ENCODE measurements at regions not wholly inside any gene's neighbourhood (a gene's known extent, or its start where the extent isn't known, plus 50 kb on each side); places are given as distances from the start of the nearest gene placed in this dataset.

DNA sequence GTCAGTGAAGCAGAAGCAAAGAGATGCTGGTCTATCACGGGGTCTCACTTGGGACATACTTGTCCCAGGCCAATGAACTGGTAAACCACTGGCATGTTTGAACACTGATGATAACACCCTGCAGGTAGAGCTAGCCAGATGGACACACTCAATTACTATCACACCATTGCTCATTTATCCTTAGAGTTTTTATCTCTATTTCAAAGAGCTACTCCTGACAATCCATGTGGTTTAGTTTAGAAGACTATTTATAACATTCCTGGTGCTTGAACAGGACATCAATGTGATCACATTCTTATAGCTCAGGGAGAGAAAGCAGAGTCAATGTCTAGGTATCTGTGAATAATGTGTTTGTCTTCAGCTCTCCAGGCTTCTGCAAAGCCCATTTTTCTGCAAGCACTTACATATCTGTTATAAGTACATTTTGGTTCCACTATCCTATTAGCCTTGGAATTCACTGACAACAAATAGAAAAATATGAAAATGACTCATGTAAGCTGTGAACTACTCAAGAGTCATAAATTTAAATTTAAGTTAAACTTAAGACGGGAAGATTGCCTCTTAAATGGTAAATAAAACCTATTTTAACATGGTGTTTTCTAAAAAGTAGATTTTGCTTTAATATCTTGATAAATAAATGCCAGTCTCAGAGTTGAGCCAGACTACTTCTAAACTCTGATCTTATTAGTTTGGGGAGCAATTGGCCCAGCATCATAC is 106.7 kb upstream of the MBL2 start:
- no peak overlapping the region for H3K4me3 ChIP-seq (ENCODE audit: low read depth, poor library complexity, severe bottlenecking)
- intact Hi-C loops (cut with DNase I; ENCODE audit: low total_unique reads) = no loop called here
- no peak for DNase-seq (ENCODE audit: low spot score in 2 of 2)
- no peak for TF ChIP-seq POLR2A (IDR thresholded peaks at IDR 0.05)
- no peak for TF ChIP-seq CTCF (IDR thresholded peaks at IDR 0.05)
- 53 to 54% methylated on average over 2 of the region's 2 CpGs for WGBS, 2 donors

DNA sequence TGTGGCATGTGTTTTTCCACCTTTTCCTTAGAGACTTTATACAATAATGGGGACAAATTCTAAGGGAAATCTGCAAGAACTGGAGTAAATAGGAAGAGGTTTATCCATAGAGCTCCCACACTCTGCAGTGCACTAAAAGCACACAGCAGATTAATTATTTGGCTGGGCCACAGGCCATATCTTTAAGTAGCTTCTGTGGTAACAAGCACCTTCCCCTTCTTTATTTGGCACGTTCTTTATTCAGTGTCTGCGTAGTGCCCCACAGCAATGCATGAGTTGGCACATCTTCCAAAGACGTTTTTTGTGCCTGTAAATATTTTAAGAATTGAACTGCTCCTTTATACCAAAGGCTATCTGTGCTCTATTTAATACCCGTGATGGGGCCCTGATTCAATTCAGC is 104.9 kb upstream of the MBL2 start:
- TF ChIP-seq CTCF (IDR thresholded peaks at IDR 0.05) (no peak), POLR2A (IDR thresholded peaks at IDR 0.05) (no peak)
- no peak overlapping the region for H3K4me3 ChIP-seq (ENCODE audit: low read depth, poor library complexity, severe bottlenecking)
- 28 to 41% methylated on average over 4 of the region's 4 CpGs for WGBS, 2 donors
- DNase-seq (ENCODE audit: low spot score in 2 of 2) = no peak
- intact Hi-C loops (cut with DNase I; ENCODE audit: low total_unique reads) = no loop called here

DNA sequence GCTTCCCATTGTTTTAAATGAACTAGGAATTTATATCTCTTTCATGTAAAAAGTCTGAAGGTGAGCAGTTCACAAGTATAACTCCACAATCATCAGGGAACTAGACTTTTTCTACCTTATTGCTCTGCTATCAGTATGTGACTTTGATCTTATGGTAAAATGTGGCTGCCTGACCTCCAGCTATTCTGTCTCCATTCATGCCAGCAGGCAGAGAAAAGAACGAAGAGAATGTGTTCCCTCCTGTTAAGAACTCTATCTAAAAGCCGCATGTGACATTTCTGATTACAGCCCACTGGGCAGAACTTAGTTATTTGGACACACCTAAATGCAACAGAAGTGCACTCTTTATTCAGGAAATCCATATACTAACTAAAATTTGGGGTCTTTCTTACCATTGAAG is 102.8 kb upstream of the MBL2 start:
- no peak for TF ChIP-seq POLR2A (IDR thresholded peaks at IDR 0.05)
- TF ChIP-seq CTCF (IDR thresholded peaks at IDR 0.05) = no peak
- intact Hi-C loops (cut with DNase I; ENCODE audit: low total_unique reads) = no loop called here
- no peak overlapping the region for H3K4me3 ChIP-seq (ENCODE audit: low read depth, poor library complexity, severe bottlenecking)
- DNase-seq (ENCODE audit: low spot score in 2 of 2) = no peak
- 73 to 82% methylated on average over 2 of the region's 2 CpGs for WGBS, 2 donors

DNA sequence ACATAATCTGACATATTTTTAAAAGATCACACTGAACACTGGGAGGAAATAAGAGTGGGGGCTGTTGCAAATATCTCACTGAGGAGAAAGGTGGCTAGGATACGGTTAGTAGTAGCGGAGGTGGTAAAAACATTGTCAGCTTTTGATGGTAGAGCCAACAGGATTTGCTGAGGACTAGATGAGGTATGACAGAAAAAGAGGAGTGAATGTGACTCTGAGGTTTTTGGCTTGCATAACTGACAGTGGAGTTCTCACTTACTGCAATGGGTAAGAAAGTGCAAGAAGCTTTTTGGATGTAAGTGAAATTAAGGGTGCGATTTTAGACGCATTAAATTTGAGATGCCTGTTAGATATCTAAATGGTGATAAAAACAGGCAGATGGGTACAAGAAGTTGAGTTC is 102.0 kb upstream of the MBL2 start:
- 82 to 83% methylated on average over 4 of the region's 4 CpGs for WGBS, 2 donors
- intact Hi-C loops (cut with DNase I; ENCODE audit: low total_unique reads) = no loop called here
- TF ChIP-seq CTCF (IDR thresholded peaks at IDR 0.05) (no peak), POLR2A (IDR thresholded peaks at IDR 0.05) (no peak)
- no peak overlapping the region for H3K4me3 ChIP-seq (ENCODE audit: low read depth, poor library complexity, severe bottlenecking)
- DNase-seq (ENCODE audit: low spot score in 2 of 2) = no peak

DNA sequence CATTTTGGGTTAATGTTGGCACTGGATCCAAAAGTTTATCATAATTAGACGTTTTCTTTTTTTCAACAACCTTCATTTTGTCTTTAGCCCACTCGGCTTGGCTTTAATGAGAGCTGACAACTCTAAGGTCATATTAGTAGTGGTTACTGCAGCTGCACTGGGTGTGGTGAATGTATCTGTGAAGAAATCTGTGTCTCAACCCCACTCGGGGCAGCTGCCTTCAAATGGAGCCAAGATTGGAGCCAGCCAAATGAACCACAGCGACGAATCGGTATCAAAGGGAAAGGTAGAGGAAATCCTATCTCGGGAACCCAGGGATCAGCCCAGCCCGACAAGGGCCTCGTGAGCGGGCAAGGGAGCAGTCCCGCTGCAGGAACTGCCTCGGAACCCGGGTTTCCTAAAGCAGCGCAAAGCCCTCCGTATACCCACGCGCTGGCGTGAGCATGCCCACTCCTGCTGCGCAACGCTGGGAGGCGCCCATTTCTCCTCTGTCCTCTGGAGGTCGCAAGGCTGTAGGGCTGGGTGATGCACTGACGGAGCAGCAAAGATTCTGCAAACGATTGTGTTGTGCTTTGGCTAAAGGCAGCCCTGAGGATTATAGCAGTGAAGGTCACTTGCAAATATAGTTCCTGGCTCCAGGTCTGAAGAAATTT is 98.7 kb upstream of the MBL2 start:
- intact Hi-C loops (cut with DNase I; ENCODE audit: low total_unique reads) = no loop called here
- DNase-seq (ENCODE audit: low spot score in 2 of 2) = no peak
- no peak overlapping the region for H3K4me3 ChIP-seq (ENCODE audit: low read depth, poor library complexity, severe bottlenecking)
- TF ChIP-seq CTCF (IDR thresholded peaks at IDR 0.05) (no peak), POLR2A (IDR thresholded peaks at IDR 0.05) (no peak)
- 79 to 83% methylated on average over 24 of the region's 24 CpGs for WGBS, 2 donors
